ENCODE measurements at regions not wholly inside any gene's neighbourhood (a gene's known extent, or its start where the extent isn't known, plus 50 kb on each side); places are given as distances from the start of the nearest gene placed in this dataset.

DNA sequence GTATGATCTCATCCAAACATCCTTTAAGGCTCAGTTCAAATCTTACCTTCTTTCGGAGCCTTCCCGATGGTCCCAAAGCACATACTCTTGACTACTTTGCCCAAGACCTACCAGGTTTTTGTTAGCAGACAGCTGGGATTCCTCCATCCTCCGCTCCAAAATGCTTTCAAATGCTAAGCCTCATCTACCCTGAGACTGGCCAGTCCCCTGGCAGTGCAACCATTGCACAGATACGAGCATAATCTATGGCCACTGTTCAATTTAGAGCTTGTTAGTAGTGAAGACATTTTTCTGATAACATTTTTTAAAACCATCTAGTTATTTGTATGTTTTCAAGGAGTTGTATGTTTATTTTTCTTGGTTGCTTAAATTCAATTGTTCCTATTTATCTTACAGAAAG is 264.4 kb upstream of the NR2F2 start:
- no peak for DNase-seq (ENCODE audit: low read depth in 1 of 2, low spot score in 1 of 2)
- Histone ChIP-seq H3K27ac (no peak overlapping the region), H3K4me1 (ENCODE audit: low read depth) (no peaks in the 10 kb centered on the region), H3K4me3 (no peak overlapping the region), H3K9me3 (ENCODE audit: low read depth) (no peaks in the 10 kb centered on the region), H3K36me3 (no peaks in the 10 kb centered on the region), H3K27me3 (no peaks in the 10 kb centered on the region)
- TF ChIP-seq, protein P1, sequence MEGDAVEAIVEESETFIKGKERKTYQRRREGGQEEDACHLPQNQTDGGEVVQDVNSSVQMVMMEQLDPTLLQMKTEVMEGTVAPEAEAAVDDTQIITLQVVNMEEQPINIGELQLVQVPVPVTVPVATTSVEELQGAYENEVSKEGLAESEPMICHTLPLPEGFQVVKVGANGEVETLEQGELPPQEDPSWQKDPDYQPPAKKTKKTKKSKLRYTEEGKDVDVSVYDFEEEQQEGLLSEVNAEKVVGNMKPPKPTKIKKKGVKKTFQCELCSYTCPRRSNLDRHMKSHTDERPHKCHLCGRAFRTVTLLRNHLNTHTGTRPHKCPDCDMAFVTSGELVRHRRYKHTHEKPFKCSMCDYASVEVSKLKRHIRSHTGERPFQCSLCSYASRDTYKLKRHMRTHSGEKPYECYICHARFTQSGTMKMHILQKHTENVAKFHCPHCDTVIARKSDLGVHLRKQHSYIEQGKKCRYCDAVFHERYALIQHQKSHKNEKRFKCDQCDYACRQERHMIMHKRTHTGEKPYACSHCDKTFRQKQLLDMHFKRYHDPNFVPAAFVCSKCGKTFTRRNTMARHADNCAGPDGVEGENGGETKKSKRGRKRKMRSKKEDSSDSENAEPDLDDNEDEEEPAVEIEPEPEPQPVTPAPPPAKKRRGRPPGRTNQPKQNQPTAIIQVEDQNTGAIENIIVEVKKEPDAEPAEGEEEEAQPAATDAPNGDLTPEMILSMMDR (IDR thresholded peaks at IDR 0.05; ENCODE audit: low read depth, low read length), result no peak

- Histone ChIP-seq H3K9me3 (ENCODE audit: low read depth) (no peaks in the 10 kb centered on the region), H3K27me3 (no peaks in the 10 kb centered on the region), H3K27ac (no peak overlapping the region)
These were observed 263.5 kb upstream of the NR2F2 start for GRCh38 chr15:96066852-96067495.

GRCh38 chr15:96067677-96068076 is 262.8 kb upstream of the NR2F2 start:
- H3K4me3 ChIP-seq, result no peak overlapping the region
- no peaks in the 10 kb centered on the region for H3K27me3 ChIP-seq
- H3K9me3 ChIP-seq (ENCODE audit: low read depth), result no peaks in the 10 kb centered on the region
- H3K4me1 ChIP-seq (ENCODE audit: low read depth), result no peaks in the 10 kb centered on the region
- no peak overlapping the region for H3K27ac ChIP-seq
- TF ChIP-seq, protein P1 (IDR thresholded peaks at IDR 0.05; ENCODE audit: low read depth, low read length), result no peak
- H3K36me3 ChIP-seq, result no peaks in the 10 kb centered on the region
- no peak for DNase-seq (ENCODE audit: low read depth in 1 of 2, low spot score in 1 of 2)

More at GRCh38 chr15:96066852-96067495, 263.5 kb upstream of the NR2F2 start:
- Histone ChIP-seq H3K4me3 (no peak overlapping the region), H3K4me1 (ENCODE audit: low read depth) (no peaks in the 10 kb centered on the region), H3K36me3 (no peaks in the 10 kb centered on the region)
- DNase-seq (ENCODE audit: low read depth in 1 of 2, low spot score in 1 of 2), result no peak
- TF ChIP-seq, protein P1 (IDR thresholded peaks at IDR 0.05; ENCODE audit: low read depth, low read length), result no peak

DNA sequence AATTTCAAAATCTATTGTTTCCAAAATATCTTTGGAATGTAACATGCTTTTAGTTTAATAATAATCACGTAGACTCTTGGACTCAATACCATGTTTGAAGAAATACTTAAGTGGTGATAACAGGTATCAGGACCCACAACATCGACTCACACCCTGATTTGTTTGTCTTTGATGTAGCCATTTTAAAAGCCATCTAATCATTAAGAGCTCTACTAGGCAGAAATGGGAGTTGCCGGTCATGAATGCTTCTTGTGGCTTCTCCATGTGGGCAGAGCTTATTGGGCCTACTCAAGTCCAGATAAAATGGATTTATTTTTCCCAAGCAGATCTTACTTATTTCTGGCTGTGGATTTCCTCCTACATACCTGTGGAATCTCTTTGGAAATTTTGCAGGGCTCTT is 261.6 kb upstream of the NR2F2 start:
- Histone ChIP-seq H3K4me1 (ENCODE audit: low read depth) (no peaks in the 10 kb centered on the region), H3K27ac (no peak overlapping the region), H3K27me3 (no peaks in the 10 kb centered on the region), H3K9me3 (ENCODE audit: low read depth) (no peaks in the 10 kb centered on the region), H3K36me3 (no peaks in the 10 kb centered on the region), H3K4me3 (no peak overlapping the region)
- TF ChIP-seq, protein P1 (IDR thresholded peaks at IDR 0.05; ENCODE audit: low read depth, low read length), result no peak
- no peak for DNase-seq (ENCODE audit: low read depth in 1 of 2, low spot score in 1 of 2)

- TF ChIP-seq, protein P1 (IDR thresholded peaks at IDR 0.05; ENCODE audit: low read depth, low read length), result no peak
- H3K27ac ChIP-seq, result no peak overlapping the region
- no peak overlapping the region for H3K4me3 ChIP-seq
- H3K9me3 ChIP-seq (ENCODE audit: low read depth), result no peaks in the 10 kb centered on the region
- DNase-seq (ENCODE audit: low read depth in 1 of 2, low spot score in 1 of 2), result no peak
- no peaks in the 10 kb centered on the region for H3K4me1 ChIP-seq (ENCODE audit: low read depth)
- H3K27me3 ChIP-seq, result no peaks in the 10 kb centered on the region
- no peaks in the 10 kb centered on the region for H3K36me3 ChIP-seq
These were observed 259.9 kb upstream of the NR2F2 start for GRCh38 chr15:96070636-96071035.

All from cardiac muscle cell (in vitro differentiated cells and primary cell).